H1 (cell line): ENCODE measurements at regions not wholly inside any gene's neighbourhood (a gene's known extent, or its start where the extent isn't known, plus 50 kb on each side); places are given as distances from the start of the nearest gene placed in this dataset.

Experiments
- CTCF ChIA-PET: fragments of 300-600 bp; sonication (Branson Sonifier 250); formaldehyde crosslinking; loops from one replicate; lab custom pipeline; 2021; ENCODE audit not compliant: partially characterized antibody; lab: Charles Lee
- POLR2A ChIA-PET: fragments of 300-600 bp; sonication (Branson Sonifier 250); formaldehyde crosslinking; loops from one replicate; lab custom pipeline; 2021; ENCODE audit warnings: inconsistent platforms; ENCODE audit not compliant: partially characterized antibody; lab: Charles Lee
- DNase-seq, 2 experiments: peaks; one replicate each; pipeline versions ENCODE4 v3.0.0 to v3.0.0-alpha.2; 2010 to 2022; ENCODE audit warnings: low spot score in 2 of 2, low read depth in 1 of 2, mixed read lengths in 1 of 2
- FAIRE-seq: peaks from 2 replicates; lab custom pipeline; 2011; peaks lifted over from hg19 to GRCh38; lab: Jason Lieb, UNC
- H2AFZ ChIP-seq: 2 replicates; pipeline ENCODE4 v1.8.1; 2012; ENCODE audit warnings: low read length, inconsistent platforms
- H2AK5ac ChIP-seq: 2 replicates; pipeline ENCODE4 v1.6.1; 2013; ENCODE audit warnings: low read depth, low read length
- H2BK120ac ChIP-seq: replicated peaks from 2 replicates; pipeline ENCODE3; 2013; ENCODE audit warnings: low read depth, low read length, inconsistent platforms
- H2BK12ac ChIP-seq: 2 replicates; pipeline ENCODE4 v1.6.1; 2013; ENCODE audit warnings: low read depth, low read length
- H2BK15ac ChIP-seq: 2 replicates; pipeline ENCODE4 v1.6.1; 2013; ENCODE audit warnings: low read length
- H2BK20ac ChIP-seq: 2 replicates; pipeline ENCODE4 v1.6.1; 2013; ENCODE audit warnings: low read length
- H2BK5ac ChIP-seq: 2 replicates; pipeline ENCODE4 v1.6.1; 2013; ENCODE audit warnings: low read depth, low read length
- H3K14ac ChIP-seq: 2 replicates; pipeline ENCODE4 v1.6.1; 2013; ENCODE audit warnings: inconsistent platforms; ENCODE audit not compliant: insufficient read length
- H3K18ac ChIP-seq: 2 replicates; pipeline ENCODE4 v1.6.1; 2013; ENCODE audit warnings: low read length; ENCODE audit errors: extremely low read depth
- H3K23ac ChIP-seq: 2 replicates; pipeline ENCODE4 v1.6.1; 2013; ENCODE audit warnings: inconsistent platforms; ENCODE audit not compliant: insufficient read length
- H3K23me2 ChIP-seq: 2 replicates; pipeline ENCODE4 v1.6.1; 2013; ENCODE audit warnings: low read depth, low read length
- H3K27ac ChIP-seq: 2 replicates; pipeline ENCODE4 v1.6.1; 2011; ENCODE audit warnings: low read depth, low read length, inconsistent platforms
- H3K27me3 ChIP-seq, 4 experiments: replicated peaks in 1 of 4; 1 replicate in 1 of 4; 2 replicates in 3 of 4; pipeline versions ENCODE4 v1.6.1 to v1.8.1; 2011 to 2013; ENCODE audit warnings: low read length in 3 of 4, mild to moderate bottlenecking in 3 of 4, inconsistent platforms in 2 of 4, mixed read lengths in 2 of 4, moderate library complexity in 1 of 4; ENCODE audit not compliant: control insufficient read depth in 3 of 4, insufficient read depth in 3 of 4; ENCODE audit errors: extremely low read depth in 1 of 4
- H3K36me3 ChIP-seq, 4 experiments: 2 replicates each; pipeline versions ENCODE4 v1.6.1 to v1.8.1; 2011 to 2013; ENCODE audit warnings: mild to moderate bottlenecking in 4 of 4, low read length in 3 of 4, moderate library complexity in 2 of 4, control low read depth in 1 of 4, inconsistent platforms in 1 of 4; ENCODE audit not compliant: insufficient read depth in 4 of 4, control insufficient read depth in 2 of 4
- H3K4ac ChIP-seq: replicated peaks from 2 replicates; pipeline ENCODE3; 2013; ENCODE audit warnings: low read length, low read depth, mixed read lengths, inconsistent platforms; ENCODE audit not compliant: insufficient read length
- H3K4me1 ChIP-seq, 4 experiments: replicated peaks in 1 of 4; 1 replicate in 1 of 4; 2 replicates in 3 of 4; pipeline versions ENCODE4 v1.6.1 to v1.8.1; 2011 to 2013; ENCODE audit warnings: low read length in 3 of 4, inconsistent platforms in 2 of 4, mixed read lengths in 1 of 4; ENCODE audit not compliant: insufficient read depth in 4 of 4, control insufficient read depth in 3 of 4
- H3K4me2 ChIP-seq, 2 experiments: 2 replicates each; pipeline versions ENCODE4 v1.6.1 to v1.8.1; 2011 to 2013; ENCODE audit warnings: low read depth in 2 of 2, low read length in 2 of 2, control low read depth in 1 of 2, inconsistent platforms in 1 of 2, mild to moderate bottlenecking in 1 of 2; ENCODE audit not compliant: insufficient read depth in 1 of 2
- H3K4me3 ChIP-seq, 4 experiments: fragments of 200-600, 300-600 bp in 1 of 4; sonication (generic), shearing (Covaris generic), sonication (Bioruptor Twin) in 1 of 4; 2 replicates each; pipeline versions ENCODE4 v1.5.1 to v1.8.1; 2011 to 2016; ENCODE audit warnings: low read length in 4 of 4, low read depth in 3 of 4, control low read depth in 2 of 4, inconsistent platforms in 2 of 4, mild to moderate bottlenecking in 2 of 4, mixed read lengths in 1 of 4, moderate library complexity in 1 of 4; ENCODE audit not compliant: insufficient read depth in 2 of 4; ENCODE audit errors: extremely low read depth in 1 of 4
- H3K56ac ChIP-seq: replicated peaks from 2 replicates; pipeline ENCODE3; 2013; ENCODE audit warnings: low read depth, mild to moderate bottlenecking, mixed read lengths, low read length, inconsistent platforms; ENCODE audit not compliant: insufficient read length
- H3K79me1 ChIP-seq: 2 replicates; pipeline ENCODE4 v1.6.1; 2013; ENCODE audit warnings: low read depth, low read length, control low read depth
- H3K79me2 ChIP-seq, 2 experiments: 2 replicates each; pipeline versions ENCODE4 v1.6.1 to v1.8.1; 2012 to 2013; ENCODE audit warnings: low read length in 2 of 2, mild to moderate bottlenecking in 2 of 2, inconsistent platforms in 1 of 2; ENCODE audit not compliant: insufficient read depth in 2 of 2, control insufficient read depth in 1 of 2
- H3K9ac ChIP-seq, 4 experiments: replicated peaks in 1 of 4; 1 replicate in 1 of 4; 2 replicates in 3 of 4; pipeline versions ENCODE4 v1.6.1 to v1.8.1; 2011 to 2013; ENCODE audit warnings: low read depth in 3 of 4, low read length in 3 of 4, control low read depth in 2 of 4, mild to moderate bottlenecking in 2 of 4, moderate library complexity in 2 of 4, inconsistent platforms in 1 of 4; ENCODE audit errors: extremely low read depth in 1 of 4
- H3K9me3 ChIP-seq, 2 experiments: 2 replicates each; pipeline versions ENCODE4 v1.6.1 to v1.8.1; 2012 to 2013; ENCODE audit warnings: mild to moderate bottlenecking in 2 of 2, moderate library complexity in 2 of 2, control low read depth in 1 of 2, inconsistent platforms in 1 of 2, low read depth in 1 of 2, low read length in 1 of 2, mixed read lengths in 1 of 2; ENCODE audit not compliant: insufficient read depth in 2 of 2
- H4K20me1 ChIP-seq, 2 experiments: replicated peaks in 1 of 2; 2 replicates each; pipeline versions ENCODE3 to v1.8.1; 2011 to 2013; ENCODE audit warnings: inconsistent platforms in 2 of 2, low read length in 2 of 2, mild to moderate bottlenecking in 1 of 2; ENCODE audit not compliant: insufficient read depth in 2 of 2, control insufficient read depth in 1 of 2
- H4K5ac ChIP-seq: 2 replicates; pipeline ENCODE4 v1.6.1; 2013; ENCODE audit warnings: low read length, low read depth, mixed read lengths, inconsistent platforms; ENCODE audit not compliant: insufficient read length
- H4K8ac ChIP-seq: 2 replicates; pipeline ENCODE4 v1.8.0; 2013; ENCODE audit warnings: mild to moderate bottlenecking, moderate library complexity, low read length, inconsistent platforms; ENCODE audit not compliant: insufficient read depth; ENCODE audit errors: extremely low read depth
- H4K91ac ChIP-seq: replicated peaks from 2 replicates; pipeline ENCODE3; 2013; ENCODE audit warnings: low read length, mixed read lengths, inconsistent platforms; ENCODE audit not compliant: insufficient read length
- BACH1 ChIP-seq: IDR thresholded peaks from 2 replicates; pipeline ENCODE4 v1.6.1; 2012; ENCODE audit warnings: low read length, improper control_type of control experiment
- CREB1 ChIP-seq: IDR thresholded peaks from 2 replicates; pipeline ENCODE4 v1.6.1; 2012; ENCODE audit warnings: inconsistent platforms
- EGR1 ChIP-seq: IDR thresholded peaks from 2 replicates; pipeline ENCODE4 v1.6.1; 2011; ENCODE audit warnings: low read depth, low read length, borderline replicate concordance
- EZH2 ChIP-seq: fragments of 200-600 bp; sonication (generic); IDR thresholded peaks from 2 replicates; pipeline ENCODE4 v1.7.1; 2012; ENCODE audit warnings: low read depth, mild to moderate bottlenecking, moderate library complexity, low read length, inconsistent platforms; ENCODE audit not compliant: severe bottlenecking
- JUND ChIP-seq: IDR thresholded peaks from 2 replicates; pipeline ENCODE4 v1.6.1; 2011; ENCODE audit warnings: mild to moderate bottlenecking, improper control_type of control experiment, low read length
- NRF1 ChIP-seq: IDR thresholded peaks from 2 replicates; pipeline ENCODE4 v1.6.1; 2011; ENCODE audit warnings: mild to moderate bottlenecking, low read depth, low read length, improper control_type of control experiment
- RNF2 ChIP-seq: fragments of 200-900, 300-1000 bp; sonication (generic); IDR thresholded peaks from 2 replicates; pipeline ENCODE4 v1.7.1; 2016; ENCODE audit warnings: borderline replicate concordance, low read depth, mild to moderate bottlenecking, antibody characterized with exemption, low read length; ENCODE audit not compliant: poor library complexity, severe bottlenecking; ENCODE audit errors: missing control alignments
- SRF ChIP-seq: IDR thresholded peaks from 2 replicates; pipeline ENCODE4 v1.6.1; 2011; ENCODE audit warnings: mild to moderate bottlenecking, low read depth, low read length, moderate library complexity
- TCF12 ChIP-seq: IDR thresholded peaks from 2 replicates; pipeline ENCODE4 v1.6.1; 2011; ENCODE audit warnings: low read depth, mild to moderate bottlenecking, low read length
- ZNF274 ChIP-seq: IDR thresholded peaks from 2 replicates; pipeline ENCODE4 v1.7.0; 2012; ENCODE audit warnings: low read length, borderline replicate concordance; ENCODE audit errors: extremely low read depth
- WGBS, 2 experiments: shearing (Covaris generic) in 1 of 2; methylation state at CpG; one replicate each; pipeline versions ENCODE4 v1.1.6 to v1.1.7; 2013 to 2015; ENCODE audit warnings: low lambda C conversion rate in 2 of 2, mixed read lengths in 2 of 2, inconsistent platforms in 1 of 2, low coverage in 1 of 2, missing lambda C conversion rate in 1 of 2; ENCODE audit not compliant: insufficient replicate concordance in 2 of 2, insufficient coverage in 1 of 2, insufficient read length in 1 of 2; ENCODE audit errors: extremely low coverage in 1 of 2, missing lambda C conversion rate in 1 of 2; 5-methylcytosine and 5-hydroxymethylcytosine counted together

DNA sequence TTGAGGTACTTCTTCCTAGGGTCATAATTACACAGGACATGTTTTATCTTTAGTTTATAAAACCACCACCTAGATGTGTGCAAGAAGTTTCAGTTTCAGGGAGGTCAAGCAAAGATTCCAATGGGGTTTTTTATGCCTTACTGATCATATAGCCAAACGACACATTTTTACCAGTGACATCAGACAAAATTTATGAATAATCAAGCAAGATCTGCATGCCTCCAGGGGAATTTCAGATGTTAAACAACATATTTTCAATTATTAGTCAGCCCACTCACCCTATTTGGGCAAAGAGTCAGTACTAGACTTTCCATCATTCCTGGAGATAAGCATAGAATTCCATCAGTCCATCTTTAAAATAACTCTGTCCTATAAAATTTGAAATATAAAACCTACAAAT is 867.4 kb downstream of the KCNT2 start:
- no peak for TF ChIP-seq NRF1
- no peak for TF ChIP-seq CREB1
- no peak for TF ChIP-seq BACH1
- TF ChIP-seq ZNF274: no peak
- TF ChIP-seq EZH2: no peak
- TF ChIP-seq TCF12: no peak
- no peak for TF ChIP-seq EGR1
- no peak for TF ChIP-seq SRF
- no peak for TF ChIP-seq JUND
- no peak for TF ChIP-seq RNF2
- Histone ChIP-seq H4K20me1 (no peaks in the 10 kb centered on the region), H3K79me1 (no peaks in the 10 kb centered on the region), H3K18ac (no peak overlapping the region), H3K4ac (no peak overlapping the region), H2AK5ac (no peak overlapping the region), H3K23ac (no peak overlapping the region), H2AFZ (no peak overlapping the region), H3K27ac (no peak overlapping the region), H2BK12ac (no peak overlapping the region), H4K5ac (no peak overlapping the region), H3K23me2 (no peaks in the 10 kb centered on the region), H4K8ac (no peak overlapping the region), H2BK120ac (no peak overlapping the region), H3K4me1 (peaks cover 0 to 2% (median 0%) of the 10 kb centered on the region in 4 experiments; a peak in 2 of 7 replicates), H3K56ac (no peak overlapping the region), H3K9me3 (no peaks in the 10 kb centered on the region), H2BK20ac (no peak overlapping the region), H3K79me2 (no peaks in the 10 kb centered on the region), H3K27me3 (no peaks in the 10 kb centered on the region), H3K4me3 (no peak overlapping the region), H3K4me2 (no peak overlapping the region), H4K91ac (no peak overlapping the region), H3K36me3 (no peaks in the 10 kb centered on the region), H2BK15ac (no peak overlapping the region), H2BK5ac (no peak overlapping the region), H3K9ac (no peak overlapping the region), H3K14ac (no peak overlapping the region)
- ChIA-PET CTCF (no interaction called here), POLR2A (no interaction called here)
- FAIRE-seq (no peak), DNase-seq (no peak)
- WGBS, 2 experiments: 89% methylated on average over 1 of the region's 1 CpG; no CpG with 5 or more reads in 1 of the 2 experiments
